HG03064 (cell line): ENCODE measurements at regions not wholly inside any gene's neighbourhood (a gene's known extent, or its start where the extent isn't known, plus 50 kb on each side); places are given as distances from the start of the nearest gene placed in this dataset.
A peak's percentile ranks its signal among the peaks of the same experiment; 100 is the strongest.
"Not testable (repeated sequence)": the region's sequence is repeated elsewhere in the genome, so short reads cannot be mapped to it uniquely, and the experiment has no call there.

Experiments
- ATAC-seq: cut with Tn5 transposase; IDR thresholded peaks from one replicate; pipeline ENCODE4 v1.9.1; 2021; ENCODE audit warnings: low read depth; ENCODE audit not compliant: unreplicated experiment

DNA sequence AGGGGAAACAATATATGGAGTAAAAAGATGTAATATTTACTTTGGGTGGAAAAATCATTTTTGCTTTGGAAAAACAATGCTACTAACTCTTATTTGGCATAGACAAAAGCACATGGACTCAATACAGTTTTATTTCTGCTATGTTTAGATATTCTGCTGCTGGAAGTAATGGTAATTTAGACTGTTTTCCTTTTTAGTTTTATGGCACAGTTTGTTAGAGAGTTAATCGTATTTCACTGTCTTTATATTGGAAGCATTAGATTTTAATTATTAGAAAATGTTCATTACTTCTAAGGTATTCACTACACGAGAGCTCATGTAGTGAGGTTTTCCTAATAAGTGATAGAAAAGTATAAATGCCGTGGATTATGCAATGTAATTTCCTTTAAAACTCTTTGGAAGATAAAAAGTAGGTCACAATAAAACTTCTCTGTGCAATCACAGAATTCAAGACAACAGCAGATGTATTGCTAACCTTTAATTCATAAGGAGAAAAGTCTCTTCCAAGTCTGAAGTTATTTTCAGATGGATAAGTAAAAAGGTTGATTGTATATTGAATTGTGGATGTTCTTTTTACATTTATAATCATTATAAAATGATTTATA lies 851.8 kb downstream of the TMTC2 start:
- ATAC-seq, result no peak

DNA sequence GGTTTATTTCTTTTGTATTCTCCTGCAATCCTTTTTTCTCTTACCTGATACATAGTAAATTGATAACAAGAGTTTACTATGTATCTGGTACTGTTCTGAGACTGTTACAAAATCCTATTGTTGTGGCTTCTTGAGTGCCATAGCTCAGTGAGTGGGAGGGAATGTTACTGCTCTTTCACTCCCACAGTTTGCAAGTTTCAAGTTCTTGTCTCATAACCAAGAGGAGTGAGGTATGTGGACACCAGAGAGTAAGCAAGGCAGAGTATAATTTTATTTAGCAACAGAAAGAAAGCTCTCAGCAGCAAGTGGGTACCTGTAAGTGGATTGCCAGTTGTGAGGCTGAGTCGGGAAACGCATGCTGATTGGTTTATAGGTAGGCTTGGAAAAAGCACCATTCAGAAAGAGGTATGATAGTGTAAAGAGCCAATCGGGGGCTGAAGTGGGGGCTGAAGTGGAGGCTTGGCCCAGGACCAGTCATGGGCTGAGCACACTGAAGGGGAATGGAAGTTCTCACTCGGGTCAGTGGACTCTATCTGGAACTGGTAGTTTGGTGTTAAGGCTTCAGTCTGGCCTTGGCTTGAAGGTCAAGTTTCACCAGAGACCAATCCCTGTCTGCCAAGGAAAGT lies 850.8 kb downstream of the TMTC2 start:
- ATAC-seq, result no peak

DNA sequence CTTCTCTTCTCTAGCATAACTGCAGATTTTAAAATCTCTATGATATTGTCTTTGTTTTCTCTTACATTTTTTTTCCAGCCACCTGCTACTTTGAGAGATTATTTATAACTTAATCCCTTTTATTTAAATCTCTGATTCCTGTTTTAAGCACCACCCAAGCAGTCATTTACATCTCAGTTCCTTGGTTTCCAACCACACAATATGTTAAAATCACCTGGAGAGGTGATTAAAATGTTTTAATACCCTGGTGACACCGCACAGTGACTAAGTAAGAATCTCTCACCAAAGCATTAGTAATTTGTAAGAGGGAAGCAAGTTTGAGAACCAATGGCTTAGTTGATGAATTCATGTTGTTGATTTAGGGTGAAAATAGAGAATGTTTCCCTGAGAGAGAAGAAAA lies 849.8 kb downstream of the TMTC2 start:
- ATAC-seq, result no peak

DNA sequence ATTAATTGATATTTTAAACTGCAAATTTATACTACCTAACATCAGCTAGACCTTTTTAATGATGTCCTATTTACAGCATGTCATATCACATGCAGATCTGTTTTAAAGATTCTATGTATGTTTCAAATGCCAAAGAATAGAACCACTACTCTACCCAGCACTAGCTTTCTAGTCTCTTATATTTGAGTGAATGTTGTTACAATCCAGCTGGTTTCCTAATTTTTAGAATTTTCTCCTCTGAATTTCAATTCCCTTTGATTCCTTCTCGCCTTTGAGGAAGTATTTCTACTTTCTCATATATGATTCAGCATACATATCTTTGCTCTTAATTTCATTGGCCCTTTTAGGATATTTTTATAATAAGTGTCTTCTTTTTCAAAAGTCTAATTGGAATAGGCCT lies 841.9 kb downstream of the TMTC2 start:
- no peak for ATAC-seq

DNA sequence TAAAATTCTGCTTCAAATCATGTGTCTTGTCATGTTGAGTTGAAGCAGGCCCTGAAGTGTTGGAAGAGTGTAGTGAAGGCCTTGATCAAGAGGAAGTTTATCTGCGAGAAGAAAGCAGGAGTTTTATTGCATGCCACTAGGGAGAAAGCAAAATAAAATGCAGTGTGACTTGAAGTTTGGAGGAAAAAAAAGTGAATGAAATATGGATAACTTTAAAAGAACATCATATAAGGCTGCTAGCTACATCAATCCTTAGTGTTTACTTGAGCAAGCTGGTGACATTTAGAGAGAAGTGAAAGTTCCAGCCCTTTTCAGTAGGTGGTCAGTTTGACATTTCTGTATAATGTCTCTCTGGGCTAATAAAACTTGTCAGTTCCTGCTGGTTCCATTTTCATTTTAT lies 841.1 kb downstream of the TMTC2 start:
- ATAC-seq, result no peak

DNA sequence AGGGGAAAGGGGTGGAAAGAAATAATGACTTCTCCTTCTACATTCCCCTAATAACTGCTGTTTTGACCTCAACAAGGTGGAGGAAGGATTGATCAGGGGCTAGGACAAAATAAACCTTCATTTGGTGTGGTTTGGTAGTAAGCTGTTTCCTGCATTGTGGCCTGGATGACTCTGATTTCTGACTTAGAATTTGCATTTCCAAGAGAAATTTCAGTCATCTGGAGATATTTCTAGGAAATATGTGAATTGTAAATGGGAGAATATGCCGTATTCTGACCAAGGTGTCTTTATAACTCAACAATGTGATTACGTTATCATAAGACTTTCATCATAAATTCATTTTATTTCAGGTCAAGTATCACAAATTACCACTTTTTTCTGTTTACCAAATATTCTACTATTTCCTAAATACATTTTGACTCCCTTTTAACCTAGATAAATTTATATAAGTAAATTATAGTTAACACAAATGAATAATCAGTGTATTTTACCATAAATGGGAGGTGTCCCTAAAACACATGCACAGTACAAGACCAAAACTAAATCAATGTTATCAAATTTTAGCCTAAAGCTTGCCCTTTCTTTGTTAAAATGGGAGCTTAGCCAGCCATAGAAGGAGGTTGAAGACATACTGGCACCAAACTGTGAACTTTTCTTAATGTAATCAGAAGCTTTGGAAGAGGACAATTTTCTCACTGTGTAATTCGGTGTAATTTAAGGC lies 828.8 kb downstream of the TMTC2 start:
- ATAC-seq, result no peak

DNA sequence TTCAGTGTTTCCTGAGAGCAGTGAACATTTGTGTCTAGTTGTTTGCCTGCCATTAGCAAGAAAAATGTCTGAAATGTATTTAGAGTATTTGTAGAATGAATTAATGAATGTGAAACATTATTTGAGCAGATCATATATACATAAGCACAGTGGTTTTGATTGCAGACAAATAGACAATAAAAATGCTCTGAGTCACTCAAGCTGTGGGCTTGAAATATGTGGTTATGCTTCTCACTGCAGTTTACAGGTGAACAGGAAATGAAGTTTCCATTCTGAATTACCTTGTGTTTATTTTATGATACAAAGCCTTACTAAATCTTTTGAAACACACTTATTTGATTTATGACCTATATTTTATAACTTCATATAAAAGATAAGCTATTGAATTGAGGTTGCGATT lies 827.7 kb downstream of the TMTC2 start:
- ATAC-seq, result no peak

DNA sequence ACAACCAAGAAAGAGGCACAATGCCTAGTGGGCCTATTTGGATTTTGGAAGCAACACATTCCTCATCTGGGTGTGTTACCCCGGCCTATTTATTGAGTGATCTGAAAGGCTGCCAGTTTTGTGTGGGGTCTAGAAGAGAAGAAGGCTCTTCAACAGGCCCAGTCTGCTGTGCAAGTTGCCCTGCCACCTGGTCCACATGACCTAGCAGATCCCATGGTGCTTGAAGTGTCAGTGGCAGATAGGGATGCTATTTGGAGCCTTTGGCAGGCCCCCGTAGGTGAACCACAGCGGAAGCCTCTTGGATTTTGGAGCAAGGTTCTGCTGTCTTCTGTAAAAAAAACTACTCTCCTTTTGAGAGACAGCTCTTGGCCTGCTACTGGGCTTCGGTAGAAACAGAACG lies 820.1 kb downstream of the TMTC2 start:
- no peak for ATAC-seq

DNA sequence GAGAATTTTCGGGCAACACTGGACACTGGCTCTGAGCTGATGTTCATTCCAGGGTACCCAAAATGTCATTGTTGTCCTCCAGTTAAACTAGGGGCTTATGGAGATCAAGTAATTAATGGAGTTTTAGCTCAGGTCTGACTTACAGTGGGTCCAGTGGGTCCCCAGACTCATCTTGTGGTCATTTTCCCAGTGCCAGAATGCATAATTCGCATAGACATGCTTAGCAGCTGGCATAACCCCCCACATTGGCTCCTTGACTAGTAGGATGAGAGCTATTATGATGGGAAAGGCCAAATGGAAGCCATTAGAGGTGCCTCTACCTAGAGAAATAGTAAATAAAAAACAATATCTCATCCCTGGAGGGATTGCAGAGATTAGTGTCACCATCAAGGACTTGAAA lies 818.9 kb downstream of the TMTC2 start:
- no peak for ATAC-seq

DNA sequence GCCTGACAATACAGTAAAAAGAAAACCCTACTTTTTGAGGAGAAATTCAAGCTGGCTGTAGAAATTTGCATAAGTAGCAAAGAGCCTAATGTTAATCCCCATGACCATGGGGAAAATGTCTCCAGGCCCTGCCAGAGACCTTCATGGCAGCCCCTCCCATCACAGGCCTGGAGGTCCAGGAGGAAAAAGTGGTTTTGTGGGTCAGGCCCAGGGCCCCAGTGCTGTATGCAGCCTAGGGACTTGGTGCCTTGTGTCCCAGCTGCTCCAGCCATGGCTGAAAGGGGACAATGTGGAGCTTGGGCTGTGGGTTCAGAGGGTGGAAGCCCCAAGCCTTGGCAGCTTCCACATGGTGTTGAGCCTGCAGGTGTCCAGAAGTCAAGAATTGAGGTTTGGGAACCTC lies 813.2 kb downstream of the TMTC2 start:
- not testable (repeated sequence) for ATAC-seq

DNA sequence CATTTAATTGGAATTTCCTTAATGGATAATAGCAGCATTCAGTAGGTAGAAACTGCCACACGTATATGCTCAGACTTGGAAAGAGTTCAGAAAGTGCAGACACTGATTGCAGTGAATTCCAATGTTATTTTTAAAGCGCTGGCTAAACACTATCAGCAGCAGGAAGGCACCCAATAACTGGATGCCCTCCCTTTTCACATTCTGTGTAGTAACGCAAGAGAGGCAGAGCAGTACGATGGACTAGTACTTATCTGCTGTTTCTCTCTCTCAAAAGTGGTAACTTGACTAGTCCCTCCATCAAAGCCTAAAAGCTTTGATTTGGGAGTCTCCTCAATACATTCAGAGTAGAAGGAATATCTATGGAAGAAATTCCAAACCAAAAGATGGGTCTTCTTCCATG lies 791.0 kb downstream of the TMTC2 start:
- ATAC-seq, result no peak

DNA sequence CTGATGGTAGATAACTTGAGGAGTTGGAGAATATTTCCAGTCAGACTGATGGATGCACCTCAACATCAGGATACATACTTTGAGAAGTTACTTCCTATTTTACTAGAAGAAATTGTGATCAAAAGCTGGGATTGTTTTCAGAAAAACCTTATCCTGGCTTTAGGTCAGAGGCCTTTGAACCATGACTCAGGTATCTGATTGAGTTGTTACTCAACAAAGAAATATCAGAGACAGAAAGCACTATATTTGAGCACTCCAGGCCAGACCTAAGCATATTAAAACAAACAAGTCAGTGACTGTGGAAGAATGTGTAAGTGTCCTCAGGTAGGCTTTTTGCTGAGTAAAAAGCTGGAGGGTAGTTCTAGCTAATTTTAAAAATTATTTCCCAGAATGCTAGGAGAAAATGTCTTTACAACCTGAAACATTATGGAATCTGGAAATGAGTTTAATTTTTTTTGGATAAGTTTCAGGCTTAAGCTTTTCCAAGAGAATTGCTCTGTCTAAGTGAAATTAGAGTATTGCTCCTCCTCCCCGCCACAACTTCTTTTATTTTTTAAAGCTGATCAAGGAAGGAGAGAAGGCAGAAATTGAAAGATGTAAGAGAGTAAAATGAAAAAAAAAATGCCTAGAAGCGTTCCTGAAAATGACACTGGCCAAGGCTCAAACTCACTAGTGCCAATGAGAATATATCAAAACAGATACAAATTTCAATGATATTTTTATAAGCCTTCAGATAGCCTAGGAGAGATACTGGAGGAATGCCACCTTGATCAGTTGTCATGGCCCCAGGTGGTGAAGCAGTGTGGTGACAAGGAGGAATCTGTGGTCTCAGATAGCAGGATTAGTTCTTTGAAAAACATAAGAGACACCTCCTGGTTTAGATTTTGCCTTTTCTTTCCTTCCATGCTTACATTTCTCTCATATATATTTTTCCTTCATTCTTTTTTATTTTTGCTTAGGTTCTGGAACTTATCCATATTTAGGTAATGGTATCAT lies 790.3 kb downstream of the TMTC2 start:
- no peak for ATAC-seq

DNA sequence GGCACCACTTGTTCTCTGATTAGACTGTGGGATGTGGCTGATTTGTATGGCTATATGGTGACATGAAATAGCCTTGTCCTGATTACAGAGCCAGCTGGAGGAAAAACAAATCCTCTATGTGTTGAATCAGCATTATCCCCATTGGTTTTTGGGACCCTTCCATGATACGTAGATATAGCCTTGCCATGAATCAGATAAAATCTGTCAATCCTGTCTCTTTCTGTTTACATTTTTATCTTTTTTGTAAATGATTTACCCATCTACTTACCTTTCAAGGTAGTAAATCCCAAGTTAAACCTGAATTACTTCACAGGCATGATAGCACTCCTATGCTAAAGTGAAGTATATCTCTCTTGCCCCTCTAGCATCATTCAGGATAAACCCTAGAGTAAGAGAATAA lies 789.3 kb downstream of the TMTC2 start:
- no peak for ATAC-seq

DNA sequence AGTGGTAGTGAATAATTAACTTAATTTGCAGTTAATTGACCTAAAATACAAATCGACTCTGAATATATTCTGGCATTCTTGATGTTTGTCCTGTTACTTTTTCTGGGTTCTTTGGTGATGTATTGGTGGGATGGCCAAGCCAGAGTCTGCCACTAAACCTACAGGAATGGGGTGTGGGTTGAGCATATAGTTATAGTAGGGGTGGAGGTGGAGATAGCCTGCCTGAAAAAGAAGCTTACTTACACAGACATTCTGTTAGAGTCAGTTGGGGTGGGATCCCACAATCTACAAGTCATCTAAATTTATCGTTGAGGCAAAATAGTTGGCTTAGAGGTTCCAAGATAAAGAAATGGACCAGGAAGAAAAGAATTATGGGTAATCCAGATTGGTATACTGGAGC lies 787.7 kb downstream of the TMTC2 start:
- ATAC-seq, result no peak

DNA sequence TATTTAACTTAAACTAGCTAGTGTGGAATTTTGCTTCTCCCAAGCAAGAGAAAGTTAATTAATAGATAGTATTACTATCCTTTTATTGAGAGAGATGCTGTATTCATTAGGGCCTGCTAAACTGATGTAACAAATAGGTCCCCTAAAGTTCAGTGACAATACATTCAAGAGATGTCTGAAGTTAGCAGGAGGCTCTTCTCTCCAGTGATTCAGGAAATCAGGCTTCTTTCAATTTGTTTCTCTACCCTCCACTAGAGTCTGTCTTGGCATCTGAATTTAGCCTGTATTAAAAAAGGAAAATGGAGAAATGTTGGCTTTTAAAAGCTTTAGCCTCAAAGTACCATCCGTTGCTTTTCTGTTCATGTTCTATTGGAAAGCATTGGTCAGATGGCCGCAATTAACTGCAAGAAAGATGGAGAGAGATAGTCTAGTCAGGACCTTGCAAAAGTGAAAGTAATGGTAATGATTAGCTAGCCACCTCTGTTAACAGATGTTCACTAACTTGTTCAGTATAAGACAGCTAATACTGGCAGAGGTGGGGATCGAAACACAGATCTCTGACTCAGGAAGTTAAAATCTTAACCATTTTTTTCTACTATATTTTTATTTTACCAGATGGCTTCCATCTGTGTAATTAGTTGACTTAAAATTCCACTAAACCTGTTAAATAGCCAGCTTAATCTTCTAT lies 786.8 kb downstream of the TMTC2 start:
- ATAC-seq, result peak; percentile 99

DNA sequence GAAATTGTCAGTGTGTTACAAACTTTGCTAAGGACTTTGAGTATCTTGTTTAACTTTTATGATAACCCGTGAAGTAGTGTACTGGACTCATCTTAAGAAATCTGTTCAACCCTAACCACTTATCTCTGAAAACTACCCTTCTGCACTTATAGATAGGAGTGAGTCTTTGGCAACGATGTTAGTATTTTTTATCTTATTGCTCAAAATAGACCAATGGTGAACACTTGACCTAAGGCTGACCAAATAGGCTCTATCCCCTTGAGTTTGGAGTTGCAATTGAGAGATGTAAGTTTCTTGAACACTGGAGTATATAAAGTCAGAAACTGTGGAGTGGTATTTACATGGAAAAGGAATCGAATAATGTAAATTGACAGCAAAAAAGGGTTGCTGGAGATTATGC lies 786.1 kb downstream of the TMTC2 start:
- ATAC-seq, result no peak

DNA sequence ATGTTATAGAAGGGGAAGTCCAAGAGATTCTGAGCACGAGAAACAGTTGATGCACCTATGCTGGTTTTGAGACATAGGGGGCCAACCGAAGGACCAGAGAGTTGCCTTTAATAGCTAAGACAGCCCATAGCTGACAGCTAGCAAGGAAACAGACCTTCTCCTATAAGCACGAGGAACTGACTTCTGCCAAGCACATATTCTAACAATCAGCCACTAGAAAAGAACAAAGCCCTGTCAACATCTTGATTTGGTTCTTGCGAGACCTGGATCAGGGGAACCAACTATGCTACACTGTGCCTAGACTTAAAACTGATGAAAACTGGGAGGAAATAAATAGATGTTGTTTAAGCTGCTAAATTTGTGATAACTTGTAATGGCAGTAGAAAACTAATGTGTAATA lies 785.6 kb downstream of the TMTC2 start:
- ATAC-seq, result no peak

DNA sequence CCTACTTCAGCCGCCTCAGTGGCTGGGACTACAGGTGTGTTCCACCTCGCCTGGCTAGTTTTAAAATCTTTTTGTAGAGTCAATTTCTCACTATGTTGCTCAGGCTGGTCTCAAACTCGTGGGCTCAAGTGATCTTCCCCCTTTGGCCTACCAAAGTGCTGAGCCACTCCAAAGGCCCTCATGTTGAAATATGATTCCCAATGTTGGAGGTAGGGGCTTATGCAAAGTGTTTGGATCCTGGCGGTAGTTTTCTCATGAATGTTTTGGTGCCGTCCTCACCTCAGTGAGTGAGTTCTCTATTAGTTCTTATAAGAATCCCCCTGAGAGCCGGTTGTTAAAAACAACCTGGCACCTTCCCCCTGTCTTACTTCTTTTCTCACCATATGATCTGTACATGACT lies 784.6 kb downstream of the TMTC2 start:
- no peak for ATAC-seq

DNA sequence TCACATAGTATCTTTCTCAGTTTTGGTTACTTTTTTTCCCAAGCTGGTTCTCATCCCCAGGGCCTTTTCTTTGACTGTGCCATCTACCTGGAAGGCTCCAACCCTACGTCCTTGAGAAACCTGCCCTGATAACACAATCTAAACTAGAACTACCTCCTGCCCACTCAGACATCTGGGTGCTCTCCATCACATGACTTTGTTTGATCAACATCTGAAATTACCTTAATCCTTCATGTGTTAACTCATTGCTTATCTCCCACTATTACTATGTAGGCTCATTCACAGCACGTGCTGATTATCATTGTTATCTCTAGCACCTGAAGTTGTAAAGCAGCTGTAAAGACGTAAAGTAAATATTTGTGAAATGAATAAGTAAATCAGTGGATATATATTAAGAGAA lies 784.0 kb downstream of the TMTC2 start:
- ATAC-seq, result no peak
